Jurkat, Clone E6-1 (cell line): ENCODE measurements at regions not wholly inside any gene's neighbourhood (a gene's known extent, or its start where the extent isn't known, plus 50 kb on each side); places are given as distances from the start of the nearest gene placed in this dataset.
"Not testable (repeated sequence)": the region's sequence is repeated elsewhere in the genome, so short reads cannot be mapped to it uniquely, and the experiment has no call there.

Experiments
- DNase-seq: peaks from one replicate; pipeline ENCODE4 v3.0.0-alpha.2; 2011; ENCODE audit warnings: low read depth, low spot score
- H3K4me3 ChIP-seq: 2 replicates; pipeline ENCODE4 v1.5.1; 2011; ENCODE audit warnings: mild to moderate bottlenecking, low read length, control low read depth, moderate library complexity

DNA sequence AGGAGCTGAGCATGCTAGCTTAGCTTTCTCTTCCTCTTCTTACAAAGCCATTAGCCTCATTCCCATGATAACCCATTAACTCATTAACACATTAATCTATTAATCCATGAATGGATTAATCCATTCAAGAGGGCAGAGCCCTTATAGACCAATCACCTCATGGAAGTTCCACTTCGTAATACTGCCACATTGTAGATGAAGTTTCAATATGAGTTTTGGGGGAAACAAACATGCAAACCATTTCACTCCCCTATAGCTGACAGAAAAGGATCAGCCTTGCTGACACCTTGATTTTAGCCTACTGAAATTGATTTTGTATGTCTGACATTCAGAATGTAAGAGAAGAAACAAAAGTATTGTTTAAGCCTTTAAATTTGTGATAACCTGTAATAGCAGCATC lies 251.8 kb upstream of the GALNTL6 start:
- H3K4me3 ChIP-seq = no peak overlapping the region

DNA sequence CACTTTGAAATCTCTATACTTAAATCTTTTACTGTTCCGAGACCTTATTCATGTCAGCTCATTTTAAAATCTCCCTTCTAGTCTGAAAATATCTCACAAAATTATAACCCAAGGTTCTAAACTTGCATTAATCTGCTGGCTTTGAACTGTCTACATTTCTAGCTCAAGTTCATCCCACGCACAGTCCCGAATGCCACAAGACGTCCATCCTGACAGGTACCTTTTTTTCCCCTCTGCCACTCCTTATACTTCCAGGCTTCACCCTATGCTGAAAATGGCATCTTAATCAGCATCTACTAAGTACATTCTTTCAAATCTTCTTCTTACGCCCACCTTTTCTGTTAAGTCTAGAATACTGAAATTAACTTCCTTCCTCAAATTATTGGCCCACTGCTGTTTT lies 259.2 kb upstream of the GALNTL6 start:
- DNase-seq = no peak
- no peak overlapping the region for H3K4me3 ChIP-seq

More for the DNA sequence above, 251.8 kb upstream of the GALNTL6 start:
- no peak for DNase-seq

DNA sequence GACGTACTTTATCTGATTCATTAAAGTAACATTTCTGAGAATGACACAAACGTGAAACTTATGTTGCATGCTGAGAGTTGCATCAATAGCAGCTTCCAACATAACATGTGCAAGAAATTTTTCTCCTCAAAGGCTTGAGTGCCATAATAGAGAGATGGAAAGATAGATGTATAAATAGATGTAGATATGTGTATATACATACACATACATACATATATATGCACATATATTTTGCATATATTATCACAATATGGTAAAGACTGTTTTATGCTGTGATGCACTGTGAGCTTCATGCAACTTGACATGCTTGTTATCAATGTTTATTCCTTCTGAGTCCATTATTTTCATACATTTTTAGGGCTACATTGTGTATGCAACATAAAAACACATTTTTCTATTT lies 270.6 kb upstream of the GALNTL6 start:
- DNase-seq = no peak
- H3K4me3 ChIP-seq = no peak overlapping the region

DNA sequence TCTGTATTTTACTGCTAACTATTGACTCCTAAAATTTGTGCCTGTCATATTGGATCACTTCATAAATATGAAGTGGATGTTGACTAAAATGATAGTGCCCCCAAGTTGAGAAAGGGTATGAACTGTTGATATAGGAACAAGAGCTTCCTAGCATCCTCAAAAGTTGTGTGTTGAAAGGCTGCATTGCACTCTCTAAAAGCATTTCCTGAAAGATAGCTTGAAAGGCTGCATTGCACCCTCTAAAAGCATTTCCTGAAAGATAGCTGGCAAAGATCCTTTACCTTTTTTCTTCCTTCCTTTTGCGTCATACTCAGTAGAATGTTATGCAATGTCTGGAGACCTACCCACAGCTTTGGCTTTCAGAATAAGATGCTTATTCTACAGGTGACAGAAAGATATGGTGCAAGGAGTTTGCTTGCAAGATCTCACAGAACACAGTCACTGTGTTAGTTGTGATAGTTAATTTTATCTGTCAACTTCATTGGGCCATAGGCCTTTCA lies 274.6 kb upstream of the GALNTL6 start:
- DNase-seq = no peak
- no peak overlapping the region for H3K4me3 ChIP-seq

DNA sequence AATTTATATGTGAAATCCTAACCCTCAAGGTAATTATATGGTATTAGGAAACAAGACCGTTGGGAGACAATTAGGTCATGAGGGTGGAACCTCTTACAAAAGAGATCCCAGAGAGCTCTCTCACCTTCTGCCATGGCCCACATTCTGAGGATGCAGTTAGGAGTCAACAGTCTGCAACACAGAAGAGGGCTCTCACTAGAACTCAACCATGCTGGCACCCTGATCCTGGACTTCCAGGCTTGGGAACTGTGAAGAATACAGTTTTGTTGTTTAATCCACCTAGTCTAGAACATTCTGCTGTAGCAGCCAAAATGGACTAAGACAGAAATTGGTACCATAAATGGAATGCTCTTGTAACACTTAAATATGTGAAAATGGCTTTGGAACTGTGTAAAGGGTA lies 278.8 kb upstream of the GALNTL6 start:
- no peak overlapping the region for H3K4me3 ChIP-seq
- no peak for DNase-seq

DNA sequence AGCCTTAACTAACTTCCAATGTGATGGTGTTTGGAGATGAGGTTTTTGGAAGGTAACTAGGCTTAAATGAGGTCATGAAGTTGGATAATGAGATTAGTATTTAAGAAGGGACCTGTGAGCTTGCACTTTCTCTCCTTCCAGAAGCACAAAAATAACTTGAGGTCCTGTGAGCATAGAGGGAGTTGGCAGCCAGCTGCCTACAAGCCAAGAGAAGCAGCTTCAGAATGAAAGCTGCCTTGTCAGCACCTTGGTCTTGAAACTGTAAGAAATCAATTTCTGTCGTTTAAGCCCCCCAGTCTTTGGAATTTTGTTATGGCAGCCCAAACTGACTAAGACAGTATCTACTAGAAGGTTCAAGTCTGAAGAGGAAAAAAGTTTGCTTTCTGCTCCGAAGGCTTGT lies 280.2 kb upstream of the GALNTL6 start:
- no peak overlapping the region for H3K4me3 ChIP-seq
- DNase-seq = no peak

DNA sequence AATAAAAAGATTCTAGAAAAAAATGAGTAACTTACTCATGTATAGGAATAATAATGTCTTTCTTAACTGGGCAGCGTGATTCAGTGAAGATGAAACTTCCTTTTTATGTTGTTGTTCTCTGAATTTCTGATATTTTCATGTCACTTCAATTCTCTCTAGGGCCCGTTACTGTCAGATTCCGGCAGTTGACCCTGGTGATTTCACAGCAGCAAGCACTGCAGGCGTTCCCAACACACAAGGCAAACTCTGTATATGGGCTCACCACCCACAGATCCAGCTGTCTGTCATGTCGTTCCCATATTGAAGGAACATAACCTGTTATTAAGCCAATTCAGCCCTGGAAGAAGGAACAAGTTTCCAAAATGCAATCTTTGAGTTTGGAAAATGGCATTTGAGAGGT lies 288.3 kb upstream of the GALNTL6 start:
- DNase-seq = no peak
- no peak overlapping the region for H3K4me3 ChIP-seq

DNA sequence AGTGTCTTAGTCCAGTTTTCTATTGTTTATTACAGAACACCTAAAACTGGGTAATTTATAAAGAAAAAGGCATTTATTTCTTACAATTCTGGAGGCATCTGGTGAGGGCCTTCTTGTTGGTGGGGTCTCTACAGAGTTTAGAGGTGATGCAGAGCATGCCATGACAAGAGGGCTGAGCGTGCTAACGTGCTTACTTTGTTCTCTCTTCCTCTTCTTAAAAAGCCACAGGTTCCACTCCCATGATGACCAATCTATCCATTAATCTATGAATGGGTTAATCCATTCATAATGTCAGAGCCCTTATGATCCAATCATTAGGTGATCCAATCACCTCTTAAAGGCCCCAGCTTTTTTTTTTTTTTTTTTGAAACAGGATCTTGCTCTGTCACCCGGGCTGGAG lies 291.5 kb upstream of the GALNTL6 start:
- DNase-seq = no peak
- no peak overlapping the region for H3K4me3 ChIP-seq

DNA sequence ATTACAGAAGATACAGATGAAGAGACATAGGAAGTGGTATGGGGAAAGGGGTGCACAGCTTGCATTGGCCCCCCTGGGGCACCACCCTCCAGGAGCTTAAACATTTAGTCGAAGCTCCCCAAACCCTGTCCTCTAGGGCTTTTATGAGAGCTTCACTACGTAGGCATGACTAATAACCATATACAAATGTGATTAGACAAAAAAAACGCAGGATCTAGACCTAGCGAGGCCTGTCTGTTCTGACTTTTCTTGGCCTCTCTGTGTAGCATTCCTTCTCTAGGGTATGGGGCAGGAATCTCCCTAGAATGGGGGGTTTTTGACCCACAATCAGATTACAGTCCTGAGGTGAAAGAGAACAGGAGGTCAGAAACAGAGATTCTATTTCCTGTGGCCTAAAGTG lies 293.7 kb upstream of the GALNTL6 start:
- H3K4me3 ChIP-seq = no peak overlapping the region
- DNase-seq = no peak

DNA sequence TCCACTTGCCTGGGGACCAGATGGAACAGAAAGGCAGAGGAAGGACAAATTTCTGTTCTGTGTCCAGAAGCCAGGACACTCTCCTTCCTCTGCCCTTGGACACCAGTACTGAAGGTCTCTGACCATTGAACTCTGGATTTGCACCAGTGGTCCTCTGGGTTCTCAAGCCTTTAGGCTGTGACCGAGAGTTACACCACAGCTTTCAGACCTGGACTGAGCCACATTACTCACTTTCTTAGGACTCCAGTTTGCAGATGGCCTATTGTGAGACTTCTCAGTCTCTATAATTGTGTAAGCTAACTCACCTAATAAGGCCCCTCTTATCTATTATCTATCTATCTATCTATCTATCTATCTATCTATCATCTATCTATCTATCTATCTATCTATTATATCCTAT lies 295.3 kb upstream of the GALNTL6 start:
- no peak overlapping the region for H3K4me3 ChIP-seq
- DNase-seq = no peak

DNA sequence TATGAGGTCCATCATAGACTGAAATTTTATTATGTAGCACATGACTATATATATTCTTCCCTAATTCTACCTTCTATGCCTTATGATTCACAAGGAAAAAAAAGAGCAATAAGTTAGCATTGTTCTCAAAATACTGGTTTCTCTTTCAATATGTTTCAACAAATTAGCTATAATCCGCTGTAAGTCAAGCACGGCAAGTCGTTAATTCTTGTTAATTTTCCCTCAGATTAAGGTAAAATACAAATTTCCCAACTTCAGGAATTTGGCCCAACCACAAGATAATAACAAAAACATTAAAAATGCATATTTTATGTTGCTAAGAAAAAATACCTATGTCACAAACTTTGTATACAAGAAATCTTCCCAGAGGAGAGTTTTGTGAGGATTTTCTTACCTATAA lies 296.5 kb upstream of the GALNTL6 start:
- DNase-seq = no peak
- H3K4me3 ChIP-seq = no peak overlapping the region

DNA sequence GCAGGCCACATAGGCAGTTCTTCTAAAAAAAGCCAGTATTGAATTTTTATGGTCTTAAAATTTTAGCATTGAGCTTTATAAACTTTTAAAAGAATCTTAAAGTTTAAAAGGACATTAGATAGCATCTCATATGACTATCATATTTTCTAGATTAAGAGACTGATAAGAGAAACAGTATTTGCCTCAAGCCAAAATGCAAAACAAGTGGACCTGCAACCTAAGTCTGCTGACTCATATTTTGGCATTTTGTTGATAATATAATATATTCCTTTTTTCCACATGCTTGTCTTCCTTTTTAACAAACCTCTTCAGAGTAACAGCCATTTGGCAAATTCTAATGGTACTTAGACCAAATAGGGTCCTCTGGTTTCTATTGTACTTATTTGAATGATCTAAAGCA lies 328.5 kb upstream of the GALNTL6 start:
- DNase-seq = no peak
- H3K4me3 ChIP-seq = no peak overlapping the region

DNA sequence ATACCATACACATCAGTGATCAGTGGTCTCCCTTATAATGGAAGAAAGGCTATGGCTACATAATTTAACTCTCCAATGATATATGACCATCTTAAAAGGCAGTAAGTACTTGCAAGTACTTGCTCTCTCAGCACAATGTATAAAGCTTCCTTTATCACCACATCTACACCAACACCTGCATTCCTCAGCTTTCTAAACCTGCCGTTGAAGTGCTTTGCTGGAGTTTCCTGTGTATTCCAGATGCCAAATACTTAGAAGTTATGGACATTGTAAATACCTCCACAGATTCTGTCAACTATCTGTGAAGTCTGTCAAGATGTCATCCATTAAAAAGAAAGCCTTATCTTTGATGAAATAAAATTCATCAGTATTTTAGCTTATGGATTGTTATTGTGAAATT lies 335.0 kb upstream of the GALNTL6 start:
- DNase-seq = no peak
- no peak overlapping the region for H3K4me3 ChIP-seq

DNA sequence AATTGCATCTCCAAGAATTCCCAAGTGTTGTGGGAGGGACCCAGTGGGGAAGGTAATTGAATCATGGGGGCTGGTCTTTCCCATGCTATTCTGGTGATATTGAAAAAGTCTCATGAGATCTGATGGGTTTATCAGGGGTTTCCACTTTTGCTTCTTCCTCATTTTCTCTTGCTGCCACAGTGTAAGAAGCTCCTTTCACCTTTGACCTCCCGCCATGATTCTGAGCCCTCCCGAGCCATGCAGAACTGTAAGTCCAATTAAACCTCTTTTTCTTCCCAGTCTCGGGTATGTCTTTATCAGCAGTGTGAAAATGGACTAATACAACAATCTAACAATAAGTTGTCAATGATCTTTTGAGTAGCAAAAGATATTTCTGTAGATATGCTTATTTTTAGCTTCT lies 338.1 kb upstream of the GALNTL6 start:
- not testable (repeated sequence) for DNase-seq, H3K4me3 ChIP-seq

DNA sequence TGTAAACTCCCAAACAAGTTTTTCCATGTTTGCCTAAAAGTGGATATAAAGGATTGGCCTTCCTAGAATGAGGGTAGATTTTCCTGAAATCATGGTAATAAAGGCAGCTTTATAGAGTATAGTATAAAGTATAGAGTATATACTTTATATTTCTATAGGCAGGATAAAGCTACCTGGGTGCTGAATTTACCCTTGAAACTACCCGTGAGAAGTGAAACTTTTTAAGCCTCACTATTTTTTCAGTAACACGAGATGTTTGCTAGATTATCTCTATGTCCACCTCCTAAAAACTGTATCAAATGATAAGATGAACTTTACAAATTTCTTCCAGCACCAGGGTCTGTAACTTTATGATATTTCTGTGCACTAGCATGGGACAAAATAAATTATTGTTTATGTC lies 340.0 kb upstream of the GALNTL6 start:
- no peak overlapping the region for H3K4me3 ChIP-seq
- DNase-seq = no peak

DNA sequence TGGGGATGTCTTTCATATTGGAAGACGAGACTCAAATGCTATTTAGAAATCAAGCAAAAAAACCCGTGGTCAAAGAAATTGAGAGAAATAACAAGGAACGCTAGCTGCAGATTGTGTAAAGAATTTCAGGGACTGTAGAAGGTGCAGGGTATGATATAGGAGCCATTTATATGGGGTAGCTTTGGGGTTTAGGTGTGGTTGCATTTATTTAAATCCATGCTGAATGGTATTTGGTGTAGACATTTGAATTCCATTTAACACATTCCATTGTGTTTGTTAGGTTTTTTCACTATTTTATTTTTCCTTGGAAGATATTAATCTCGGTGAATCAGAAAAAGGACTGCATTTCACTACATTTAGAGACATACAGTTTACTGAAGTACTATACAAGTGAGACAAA lies 341.0 kb upstream of the GALNTL6 start:
- H3K4me3 ChIP-seq = no peak overlapping the region
- DNase-seq = no peak

DNA sequence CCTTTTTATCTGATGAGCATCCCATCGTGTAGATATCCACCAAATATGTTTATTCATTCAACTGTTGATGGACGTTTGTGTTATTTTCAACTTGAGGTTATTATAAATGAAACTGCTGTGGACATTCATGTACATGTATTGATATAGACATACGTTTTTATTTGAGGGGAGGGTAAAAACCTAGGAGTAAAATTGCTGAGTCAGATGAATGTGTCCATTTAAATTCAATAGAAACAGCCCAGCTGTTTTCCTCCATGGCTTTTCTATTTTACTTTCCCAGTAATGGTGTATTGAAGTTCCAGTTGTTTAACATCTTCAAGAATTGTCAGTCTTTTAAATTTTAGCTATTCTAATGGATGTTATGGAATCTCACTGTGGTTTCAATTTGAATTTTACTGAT lies 348.7 kb upstream of the GALNTL6 start:
- no peak overlapping the region for H3K4me3 ChIP-seq
- no peak for DNase-seq

DNA sequence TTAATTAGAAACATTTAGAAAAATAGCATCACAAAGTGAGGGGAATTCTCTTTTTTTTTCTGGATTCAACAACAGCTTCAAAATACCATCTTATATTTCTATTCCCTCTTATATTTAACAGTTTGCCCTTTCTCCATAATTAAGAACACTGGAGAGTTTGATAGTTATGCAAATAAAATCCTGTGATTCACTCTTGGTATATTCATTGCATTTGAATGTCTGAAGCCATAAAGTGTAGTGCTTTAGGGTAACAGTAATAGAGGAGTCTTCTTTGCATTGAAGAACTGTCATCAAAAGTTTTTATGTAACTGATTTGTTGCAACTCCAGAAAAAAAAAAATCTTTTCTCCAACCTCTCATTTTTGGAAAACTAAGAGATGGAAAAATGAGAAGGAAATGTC lies 352.0 kb upstream of the GALNTL6 start:
- no peak overlapping the region for H3K4me3 ChIP-seq
- no peak for DNase-seq

DNA sequence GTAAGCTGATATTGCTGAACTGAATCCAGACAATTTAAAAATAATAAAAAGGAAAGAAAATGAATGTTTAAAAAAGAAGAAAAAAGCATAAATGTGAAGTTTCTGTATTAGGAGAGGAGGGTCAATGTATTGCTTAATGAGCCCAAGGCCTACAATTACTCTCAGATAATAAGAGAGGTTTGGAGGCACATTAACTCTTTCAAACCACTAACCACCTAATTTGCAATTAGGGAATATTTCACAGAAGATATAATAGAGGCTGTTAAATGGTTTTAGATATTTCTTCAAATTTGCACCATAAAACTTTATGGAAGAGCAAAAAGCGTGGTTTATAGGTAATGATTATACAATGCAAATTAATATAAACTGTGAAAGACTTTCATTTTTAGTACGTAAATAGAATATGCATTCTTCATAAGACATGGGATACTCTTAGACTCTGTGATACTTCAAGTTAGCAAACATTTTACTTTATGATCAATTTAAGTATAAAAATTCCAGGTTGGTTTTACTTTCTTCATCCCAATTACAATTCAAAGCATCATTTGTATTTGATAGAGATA lies 364.2 kb upstream of the GALNTL6 start:
- DNase-seq = no peak

DNA sequence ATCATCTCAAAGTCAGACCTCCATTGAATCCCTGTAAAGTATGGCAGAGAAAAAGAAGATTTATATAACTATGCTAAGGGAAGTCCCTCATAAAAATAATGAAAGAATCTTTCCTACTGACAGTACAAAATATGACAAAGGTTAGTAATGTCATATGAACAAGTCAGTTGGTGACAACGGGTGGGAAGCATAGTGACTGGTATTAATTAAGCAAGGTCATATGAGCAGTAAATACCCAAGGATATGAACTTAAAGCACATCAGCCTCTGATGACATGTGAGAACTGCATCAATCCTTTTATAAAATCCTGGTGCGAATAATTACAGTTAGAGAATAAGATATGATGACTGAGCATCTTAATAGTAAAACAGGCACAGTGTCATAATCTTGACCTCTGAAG lies 364.8 kb upstream of the GALNTL6 start:
- no peak overlapping the region for H3K4me3 ChIP-seq
- no peak for DNase-seq

More for the DNA sequence above, 364.2 kb upstream of the GALNTL6 start:
- no peak overlapping the region for H3K4me3 ChIP-seq

DNA sequence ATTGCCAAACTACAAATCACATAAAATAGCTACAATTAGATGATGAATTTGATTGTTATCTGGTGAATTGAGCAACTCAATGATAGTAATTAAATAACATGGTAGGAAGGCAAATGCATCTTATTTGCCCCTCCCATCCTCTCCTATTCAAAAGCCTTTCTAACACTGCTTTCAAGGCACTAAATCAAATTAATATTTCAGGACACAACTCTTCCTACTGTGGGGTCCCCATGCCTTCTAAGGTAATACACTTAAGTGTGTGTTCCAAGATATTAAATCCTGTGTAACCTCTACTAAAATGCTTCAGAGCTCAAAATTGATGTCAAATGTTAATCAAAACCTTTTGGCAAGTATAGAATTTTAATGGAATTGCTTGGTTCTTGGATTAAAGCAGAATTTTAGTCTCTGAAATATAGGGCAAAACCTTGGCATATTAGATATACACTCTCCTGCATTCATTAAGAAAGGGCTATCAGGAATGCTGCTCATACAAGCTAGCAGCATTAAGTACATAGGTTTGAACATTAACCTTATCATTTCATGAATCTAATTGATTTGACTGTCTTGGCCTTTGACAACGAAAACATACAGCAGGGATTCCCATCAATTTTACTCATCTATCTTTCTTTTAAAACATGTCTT lies 371.8 kb upstream of the GALNTL6 start:
- H3K4me3 ChIP-seq = no peak overlapping the region
- no peak for DNase-seq
